Fibroblast of pulmonary artery (primary cell): ENCODE measurements at regions not wholly inside any gene's neighbourhood (a gene's known extent, or its start where the extent isn't known, plus 50 kb on each side); places are given as distances from the start of the nearest gene placed in this dataset.

Experiments used
- DNase-seq: peaks from one replicate; pipeline ENCODE4 v3.0.0-alpha.2; 2010; ENCODE audit warnings: low read depth
- H3K4me3 ChIP-seq: replicated peaks from 2 replicates; pipeline ENCODE4 v1.5.1; 2011; ENCODE audit warnings: low read depth, mild to moderate bottlenecking, control low read depth, low read length, moderate library complexity
- CTCF ChIP-seq: IDR thresholded peaks from 2 replicates; pipeline ENCODE4 v1.5.1; 2011; ENCODE audit warnings: mild to moderate bottlenecking, control low read depth, low read length, inconsistent platforms; ENCODE audit errors: missing control alignments

- TF ChIP-seq CTCF = no peak
- no peak overlapping the region for H3K4me3 ChIP-seq
- DNase-seq = no peak
Observed at GRCh38 chr5:23579566-23579965, 72.2 kb downstream of the PRDM9 start.

- H3K4me3 ChIP-seq = no peak overlapping the region
Observed at GRCh38 chr5:23583081-23583480, 75.7 kb downstream of the PRDM9 start.

GRCh38 chr5:23588841-23589326 is 81.5 kb downstream of the PRDM9 start:
- no peak for DNase-seq
- no peak for TF ChIP-seq CTCF
- H3K4me3 ChIP-seq = no peak overlapping the region

More at GRCh38 chr5:23583081-23583480, 75.7 kb downstream of the PRDM9 start:
- DNase-seq = no peak
- no peak for TF ChIP-seq CTCF

- no peak for DNase-seq
- no peak overlapping the region for H3K4me3 ChIP-seq
- no peak for TF ChIP-seq CTCF
Observed at GRCh38 chr5:23591250-23591649, 83.8 kb downstream of the PRDM9 start.

GRCh38 chr5:23606927-23607326 is 99.5 kb downstream of the PRDM9 start:
- H3K4me3 ChIP-seq = no peak overlapping the region
- no peak for DNase-seq
- no peak for TF ChIP-seq CTCF

- TF ChIP-seq CTCF = no peak
- no peak for DNase-seq
- H3K4me3 ChIP-seq = no peak overlapping the region
Observed at GRCh38 chr5:23612701-23613100, 105.3 kb downstream of the PRDM9 start.

- no peak for TF ChIP-seq CTCF
- H3K4me3 ChIP-seq = no peak overlapping the region
- DNase-seq = no peak
Observed at GRCh38 chr5:23613566-23613965, 106.2 kb downstream of the PRDM9 start.
